Activated CD4-positive, alpha-beta memory T cell treated with anti-CD3 and anti-CD28 coated beads, Interleukin-2, amount 10 ng/mL, durations not matched to agents 7 days and 5 days (primary cell): ENCODE measurements at regions not wholly inside any gene's neighbourhood (a gene's known extent, or its start where the extent isn't known, plus 50 kb on each side); places are given as distances from the start of the nearest gene placed in this dataset.
"Not testable (repeated sequence)": the region's sequence is repeated elsewhere in the genome, so short reads cannot be mapped to it uniquely, and the experiment has no call there.

Experiments
- CTCF ChIA-PET: fragments of 350-600 bp; sonication (Branson Sonifier 250); formaldehyde crosslinking; loops from one replicate; lab custom pipeline; 2021; ENCODE audit warnings: antibody characterized with exemption, inconsistent platforms; lab: Charles Lee
- POLR2A ChIA-PET: fragments of 350-600 bp; sonication (Branson Sonifier 250); formaldehyde crosslinking; loops from one replicate; lab custom pipeline; 2021; ENCODE audit warnings: antibody characterized with exemption; lab: Charles Lee
- DNase-seq: peaks from one replicate; pipeline ENCODE4 v3.0.0-alpha.2; 2020
- H3K27ac Mint-ChIP-seq: one replicate; pipeline ENCODE4 v1.8.0; 2021; ENCODE audit warnings: mild to moderate bottlenecking, mixed read lengths
- H3K27me3 Mint-ChIP-seq: one replicate; pipeline ENCODE4 v1.8.0; 2021; ENCODE audit warnings: mixed read lengths
- H3K36me3 Mint-ChIP-seq: one replicate; pipeline ENCODE4 v1.8.0; 2021; ENCODE audit warnings: low read depth, mixed read lengths
- H3K4me1 Mint-ChIP-seq: one replicate; pipeline ENCODE4 v1.8.0; 2021; ENCODE audit warnings: mixed read lengths
- H3K4me3 Mint-ChIP-seq: one replicate; pipeline ENCODE4 v1.8.0; 2021; ENCODE audit warnings: mild to moderate bottlenecking, mixed read lengths
- H3K9me3 Mint-ChIP-seq: one replicate; pipeline ENCODE4 v1.8.0; 2021; ENCODE audit warnings: mixed read lengths

- CTCF ChIA-PET: interaction anchor here (0.6 kb wide), 1 partner anchor 22 kb away, joined by 5 read pairs; no protein-coding TSS in a partner anchor
- POLR2A ChIA-PET: no interaction called here
- no peak for DNase-seq
- H3K27me3 Mint-ChIP-seq: peaks cover 3% of the 10 kb centered on the region
- H3K4me1 Mint-ChIP-seq: no peaks in the 10 kb centered on the region
- H3K9me3 Mint-ChIP-seq: peaks cover 12% of the 10 kb centered on the region
- H3K36me3 Mint-ChIP-seq: no peaks in the 10 kb centered on the region
- no peak overlapping the region for H3K4me3 Mint-ChIP-seq
- H3K27ac Mint-ChIP-seq: no peak overlapping the region
These were observed 77.5 kb upstream of the HABP2 start for GRCh38 chr10:113475381-113475807.

GRCh38 chr10:113476191-113476590 is 76.7 kb upstream of the HABP2 start:
- no peak for DNase-seq
- ChIA-PET POLR2A (no interaction called here), CTCF (interaction anchor here (0.7 kb wide), 1 partner anchor 670 kb away, joined by 3 read pairs; no protein-coding TSS in a partner anchor)
- Mint-ChIP-seq H3K27ac (no peak overlapping the region), H3K9me3 (peaks cover 16% of the 10 kb centered on the region), H3K4me1 (no peaks in the 10 kb centered on the region), H3K4me3 (no peak overlapping the region), H3K27me3 (peaks cover 3% of the 10 kb centered on the region), H3K36me3 (no peaks in the 10 kb centered on the region)

GRCh38 chr10:113476673-113477072 is 76.2 kb upstream of the HABP2 start:
- H3K27ac Mint-ChIP-seq: no peak overlapping the region
- H3K9me3 Mint-ChIP-seq: peaks cover 16% of the 10 kb centered on the region
- POLR2A ChIA-PET: no interaction called here
- no peak for DNase-seq
- no peaks in the 10 kb centered on the region for H3K36me3 Mint-ChIP-seq
- H3K27me3 Mint-ChIP-seq: peaks cover 3% of the 10 kb centered on the region
- CTCF ChIA-PET: no interaction called here
- no peak overlapping the region for H3K4me3 Mint-ChIP-seq
- H3K4me1 Mint-ChIP-seq: no peaks in the 10 kb centered on the region

- H3K27me3 Mint-ChIP-seq: peaks cover 3% of the 10 kb centered on the region
- H3K27ac Mint-ChIP-seq: no peak overlapping the region
- no peak for DNase-seq
- ChIA-PET CTCF (no interaction called here), POLR2A (no interaction called here)
- H3K36me3 Mint-ChIP-seq: no peaks in the 10 kb centered on the region
- no peaks in the 10 kb centered on the region for H3K4me1 Mint-ChIP-seq
- peaks cover 16% of the 10 kb centered on the region for H3K9me3 Mint-ChIP-seq
- no peak overlapping the region for H3K4me3 Mint-ChIP-seq
These were observed 75.4 kb upstream of the HABP2 start for GRCh38 chr10:113477451-113477850.

GRCh38 chr10:113479346-113480080 is 73.3 kb upstream of the HABP2 start:
- ChIA-PET POLR2A (no interaction called here), CTCF (no interaction called here)
- H3K36me3 Mint-ChIP-seq: no peaks in the 10 kb centered on the region
- H3K27ac Mint-ChIP-seq: no peak overlapping the region
- H3K9me3 Mint-ChIP-seq: peaks cover 16% of the 10 kb centered on the region
- H3K4me3 Mint-ChIP-seq: no peak overlapping the region
- no peak for DNase-seq
- no peaks in the 10 kb centered on the region for H3K4me1 Mint-ChIP-seq
- H3K27me3 Mint-ChIP-seq: peaks cover 3% of the 10 kb centered on the region

- H3K4me1 Mint-ChIP-seq: no peaks in the 10 kb centered on the region
- no peak overlapping the region for H3K4me3 Mint-ChIP-seq
- H3K27me3 Mint-ChIP-seq: peaks cover under 1% of the 10 kb centered on the region
- no peak for DNase-seq
- H3K36me3 Mint-ChIP-seq: no peaks in the 10 kb centered on the region
- ChIA-PET POLR2A (no interaction called here), CTCF (no interaction called here)
- H3K9me3 Mint-ChIP-seq: peaks cover 16% of the 10 kb centered on the region
- no peak overlapping the region for H3K27ac Mint-ChIP-seq
These were observed 72.8 kb upstream of the HABP2 start for GRCh38 chr10:113480081-113480360.

GRCh38 chr10:113480851-113481502 is 71.9 kb upstream of the HABP2 start:
- POLR2A ChIA-PET: no interaction called here
- DNase-seq: no peak
- H3K9me3 Mint-ChIP-seq: peaks cover 16% of the 10 kb centered on the region
- H3K27ac Mint-ChIP-seq: no peak overlapping the region
- H3K27me3 Mint-ChIP-seq: no peaks in the 10 kb centered on the region
- no peak overlapping the region for H3K4me3 Mint-ChIP-seq
- no peaks in the 10 kb centered on the region for H3K36me3 Mint-ChIP-seq
- H3K4me1 Mint-ChIP-seq: no peaks in the 10 kb centered on the region
- CTCF ChIA-PET: no interaction called here

GRCh38 chr10:113484487-113484886 is 68.4 kb upstream of the HABP2 start:
- DNase-seq: no peak
- H3K27ac Mint-ChIP-seq: no peak overlapping the region
- peaks cover 2% of the 10 kb centered on the region for H3K27me3 Mint-ChIP-seq
- no peaks in the 10 kb centered on the region for H3K4me1 Mint-ChIP-seq
- H3K36me3 Mint-ChIP-seq: no peaks in the 10 kb centered on the region
- peaks cover 12% of the 10 kb centered on the region for H3K9me3 Mint-ChIP-seq
- ChIA-PET POLR2A (no interaction called here), CTCF (no interaction called here)
- no peak overlapping the region for H3K4me3 Mint-ChIP-seq

- Mint-ChIP-seq H3K4me3 (no peak overlapping the region), H3K27ac (no peak overlapping the region), H3K36me3 (no peaks in the 10 kb centered on the region), H3K9me3 (peaks cover under 1% of the 10 kb centered on the region), H3K27me3 (peaks cover 2% of the 10 kb centered on the region), H3K4me1 (no peaks in the 10 kb centered on the region)
- CTCF ChIA-PET: no interaction called here
- POLR2A ChIA-PET: no interaction called here
- DNase-seq: no peak
These were observed 67.1 kb upstream of the HABP2 start for GRCh38 chr10:113485736-113486135.

GRCh38 chr10:113486531-113486930 is 66.3 kb upstream of the HABP2 start:
- no peaks in the 10 kb centered on the region for H3K36me3 Mint-ChIP-seq
- POLR2A ChIA-PET: no interaction called here
- H3K27ac Mint-ChIP-seq: no peak overlapping the region
- CTCF ChIA-PET: no interaction called here
- H3K4me3 Mint-ChIP-seq: no peak overlapping the region
- H3K9me3 Mint-ChIP-seq: no peaks in the 10 kb centered on the region
- H3K27me3 Mint-ChIP-seq: peaks cover 3% of the 10 kb centered on the region
- DNase-seq: no peak
- H3K4me1 Mint-ChIP-seq: no peaks in the 10 kb centered on the region

GRCh38 chr10:113487154-113487553 is 65.7 kb upstream of the HABP2 start:
- Mint-ChIP-seq H3K4me1 (no peaks in the 10 kb centered on the region), H3K27ac (no peak overlapping the region)
- CTCF ChIA-PET: no interaction called here

GRCh38 chr10:113488186-113488585 is 64.7 kb upstream of the HABP2 start:
- Mint-ChIP-seq H3K4me1 (no peaks in the 10 kb centered on the region), H3K27ac (no peak overlapping the region), H3K36me3 (no peaks in the 10 kb centered on the region), H3K9me3 (no peaks in the 10 kb centered on the region), H3K4me3 (no peak overlapping the region), H3K27me3 (peaks cover 7% of the 10 kb centered on the region)
- POLR2A ChIA-PET: no interaction called here
- CTCF ChIA-PET: no interaction called here
- DNase-seq: no peak

More at GRCh38 chr10:113487154-113487553, 65.7 kb upstream of the HABP2 start:
- Mint-ChIP-seq H3K9me3 (no peaks in the 10 kb centered on the region), H3K36me3 (no peaks in the 10 kb centered on the region), H3K27me3 (peaks cover 6% of the 10 kb centered on the region), H3K4me3 (no peak overlapping the region)
- POLR2A ChIA-PET: no interaction called here
- DNase-seq: no peak

- POLR2A ChIA-PET, H3K4me3 Mint-ChIP-seq, H3K36me3 Mint-ChIP-seq: not testable (repeated sequence)
These were observed 63.3 kb upstream of the HABP2 start for GRCh38 chr10:113489522-113489921.

More at GRCh38 chr10:113489522-113489921, 63.3 kb upstream of the HABP2 start:
- DNase-seq, CTCF ChIA-PET, H3K4me1 Mint-ChIP-seq, H3K27ac Mint-ChIP-seq, H3K9me3 Mint-ChIP-seq, H3K27me3 Mint-ChIP-seq: not testable (repeated sequence)
